Tibial nerve (tissue), 4 donors: ENCODE measurements at regions not wholly inside any gene's neighbourhood (a gene's known extent, or its start where the extent isn't known, plus 50 kb on each side); places are given as distances from the start of the nearest gene placed in this dataset.

Experiments used
- EP300 ChIP-seq, 2 donors: sonication (generic); formaldehyde crosslinking; IDR thresholded peaks; one replicate each; pipeline ENCODE4 v1.6.1; 2017; ENCODE audit warnings: antibody characterized with exemption in 2 of 2, mild to moderate bottlenecking in 1 of 2
- POLR2A ChIP-seq, 2 donors: fragments of 450-650 bp; IDR thresholded peaks; one replicate each; pipeline ENCODE4 v1.6.1; 2017; ENCODE audit warnings: antibody characterized with exemption in 2 of 2, mild to moderate bottlenecking in 2 of 2, moderate library complexity in 2 of 2
- TF ChIP-seq, protein P1 (sequence below), 5 experiments: fragments of 200-600 bp in 3 of 5; fragments of 450-650 bp in 2 of 5; sonication (generic) in 3 of 5; IDR thresholded peaks; one replicate each; pipeline ENCODE4 v1.5.1; 2016 to 2019; ENCODE audit warnings: antibody characterized with exemption in 5 of 5, mild to moderate bottlenecking in 3 of 5, moderate library complexity in 2 of 5

DNA sequence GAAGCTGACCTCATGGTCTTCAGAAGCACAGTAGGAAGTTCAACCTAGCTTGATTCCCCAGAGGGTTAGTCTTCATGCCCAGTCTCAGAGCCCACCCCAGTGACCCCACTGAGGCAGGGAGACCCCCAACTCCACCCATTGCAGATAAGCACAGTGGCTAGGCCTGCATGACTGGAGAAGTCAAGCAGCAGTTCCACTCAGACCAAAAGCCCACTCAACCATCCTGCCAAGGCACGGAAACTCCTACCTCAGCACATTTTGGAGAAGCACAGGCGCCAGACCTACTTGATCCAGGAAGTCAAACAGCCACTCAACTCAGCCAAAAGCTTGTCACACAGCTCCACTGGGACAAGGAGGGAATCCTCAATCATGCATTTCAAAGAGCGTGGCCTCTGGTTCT lies 78.4 kb upstream of the HTR1E start:
- TF ChIP-seq, protein P1, sequence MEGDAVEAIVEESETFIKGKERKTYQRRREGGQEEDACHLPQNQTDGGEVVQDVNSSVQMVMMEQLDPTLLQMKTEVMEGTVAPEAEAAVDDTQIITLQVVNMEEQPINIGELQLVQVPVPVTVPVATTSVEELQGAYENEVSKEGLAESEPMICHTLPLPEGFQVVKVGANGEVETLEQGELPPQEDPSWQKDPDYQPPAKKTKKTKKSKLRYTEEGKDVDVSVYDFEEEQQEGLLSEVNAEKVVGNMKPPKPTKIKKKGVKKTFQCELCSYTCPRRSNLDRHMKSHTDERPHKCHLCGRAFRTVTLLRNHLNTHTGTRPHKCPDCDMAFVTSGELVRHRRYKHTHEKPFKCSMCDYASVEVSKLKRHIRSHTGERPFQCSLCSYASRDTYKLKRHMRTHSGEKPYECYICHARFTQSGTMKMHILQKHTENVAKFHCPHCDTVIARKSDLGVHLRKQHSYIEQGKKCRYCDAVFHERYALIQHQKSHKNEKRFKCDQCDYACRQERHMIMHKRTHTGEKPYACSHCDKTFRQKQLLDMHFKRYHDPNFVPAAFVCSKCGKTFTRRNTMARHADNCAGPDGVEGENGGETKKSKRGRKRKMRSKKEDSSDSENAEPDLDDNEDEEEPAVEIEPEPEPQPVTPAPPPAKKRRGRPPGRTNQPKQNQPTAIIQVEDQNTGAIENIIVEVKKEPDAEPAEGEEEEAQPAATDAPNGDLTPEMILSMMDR (IDR thresholded peaks at IDR 0.05), result no peak
- TF ChIP-seq EP300 (IDR thresholded peaks at IDR 0.05) (no peak), POLR2A (IDR thresholded peaks at IDR 0.05) (no peak)
